HEK293 (cell line): ENCODE measurements at regions not wholly inside any gene's neighbourhood (a gene's known extent, or its start where the extent isn't known, plus 50 kb on each side); places are given as distances from the start of the nearest gene placed in this dataset.

Source experiments
- CTCF ChIA-PET: fragments of 350-600 bp; formaldehyde crosslinking; extraction: SDS; loops from one replicate; lab custom pipeline; 2021; ENCODE audit warnings: antibody characterized with exemption; lab: Yijun Ruan, JAX
- POLR2A ChIA-PET: fragments of 300-600 bp; formaldehyde crosslinking; extraction: SDS; loops from one replicate; lab custom pipeline; 2020; ENCODE audit warnings: antibody characterized with exemption, inconsistent platforms; lab: Yijun Ruan, JAX
- H3K27ac ChIP-seq: fragments of 200-500 bp; sonication (Bioruptor generic); 2 replicates; pipeline ENCODE4 v1.5.1; 2014; ENCODE audit warnings: low read depth, low read length, control low read depth, inconsistent platforms; ENCODE audit errors: extremely low read depth
- H3K36me3 ChIP-seq, 2 experiments: fragments of 200-500 bp in 1 of 2; sonication (Bioruptor generic) in 1 of 2; 1 replicate in 1 of 2; 2 replicates in 1 of 2; pipeline ENCODE4 v1.5.1; 2014 to 2017; ENCODE audit warnings: inconsistent platforms in 2 of 2, low read length in 2 of 2; ENCODE audit not compliant: control insufficient read depth in 2 of 2, insufficient read depth in 1 of 2
- H3K4me1 ChIP-seq: fragments of 200-500 bp; sonication (Bioruptor generic); 2 replicates; pipeline ENCODE4 v1.5.1; 2014; ENCODE audit warnings: mild to moderate bottlenecking, low read length, inconsistent platforms; ENCODE audit not compliant: control insufficient read depth, insufficient read depth
- H3K4me3 ChIP-seq: 2 replicates; pipeline ENCODE4 v1.5.1; 2011; ENCODE audit warnings: low read depth, mild to moderate bottlenecking, control low read depth, low read length, moderate library complexity
- H3K9me3 ChIP-seq: fragments of 200-500 bp; sonication (Bioruptor generic); 2 replicates; pipeline ENCODE4 v1.5.1; 2014; ENCODE audit warnings: low read depth, low read length, inconsistent platforms; ENCODE audit not compliant: control insufficient read depth, insufficient read depth
- FEZF1 ChIP-seq: fragments of 450-650 bp; formaldehyde crosslinking; IDR thresholded peaks from 2 replicates; pipeline ENCODE4 v1.5.1; 2016; ENCODE audit warnings: missing biosample characterization, missing genetic modification characterization
- GLI4 ChIP-seq: fragments of 450-650 bp; formaldehyde crosslinking; IDR thresholded peaks from 2 replicates; pipeline ENCODE4 v1.5.1; 2016; ENCODE audit warnings: missing biosample characterization, missing genetic modification characterization
- KLF16 ChIP-seq: fragments of 450-650 bp; formaldehyde crosslinking; IDR thresholded peaks from 2 replicates; pipeline ENCODE4 v1.5.1; 2017; ENCODE audit warnings: missing biosample characterization, missing genetic modification characterization
- SCRT2 ChIP-seq: fragments of 450-650 bp; formaldehyde crosslinking; IDR thresholded peaks from 2 replicates; pipeline ENCODE4 v1.5.1; 2016; ENCODE audit warnings: missing biosample characterization, missing genetic modification characterization
- SP2 ChIP-seq: fragments of 450-650 bp; formaldehyde crosslinking; IDR thresholded peaks from 2 replicates; pipeline ENCODE4 v1.5.1; 2016; ENCODE audit warnings: missing biosample characterization, missing genetic modification characterization
- SP7 ChIP-seq: fragments of 450-650 bp; formaldehyde crosslinking; IDR thresholded peaks from 2 replicates; pipeline ENCODE4 v1.5.1; 2016; ENCODE audit warnings: missing biosample characterization, missing genetic modification characterization
- ZBTB17 ChIP-seq: fragments of 450-650 bp; formaldehyde crosslinking; IDR thresholded peaks from 2 replicates; pipeline ENCODE4 v1.5.1; 2016; ENCODE audit warnings: missing biosample characterization, missing genetic modification characterization
- ZBTB20 ChIP-seq: fragments of 450-650 bp; formaldehyde crosslinking; IDR thresholded peaks from 2 replicates; pipeline ENCODE4 v1.5.1; 2016; ENCODE audit warnings: missing biosample characterization, missing genetic modification characterization
- ZBTB48 ChIP-seq: fragments of 450-650 bp; formaldehyde crosslinking; IDR thresholded peaks from 2 replicates; pipeline ENCODE4 v1.5.1; 2016; ENCODE audit warnings: missing biosample characterization, missing genetic modification characterization
- ZIC2 ChIP-seq: fragments of 450-650 bp; formaldehyde crosslinking; IDR thresholded peaks from 2 replicates; pipeline ENCODE4 v1.5.1; 2016; ENCODE audit warnings: missing biosample characterization, missing genetic modification characterization
- ZNF16 ChIP-seq: fragments of 450-650 bp; formaldehyde crosslinking; IDR thresholded peaks from 2 replicates; pipeline ENCODE4 v1.5.1; 2016; ENCODE audit warnings: low read depth, missing biosample characterization, missing genetic modification characterization
- ZNF2 ChIP-seq: fragments of 450-650 bp; formaldehyde crosslinking; IDR thresholded peaks from 2 replicates; pipeline ENCODE4 v1.5.1; 2016; ENCODE audit warnings: missing biosample characterization, missing genetic modification characterization
- ZNF335 ChIP-seq: fragments of 450-650 bp; formaldehyde crosslinking; conservative IDR thresholded peaks from 2 replicates; pipeline ENCODE4 v1.5.1; 2016; ENCODE audit warnings: missing biosample characterization, missing genetic modification characterization
- ZNF341 ChIP-seq: fragments of 450-650 bp; formaldehyde crosslinking; IDR thresholded peaks from 2 replicates; pipeline ENCODE4; 2016; ENCODE audit warnings: low read depth, missing biosample characterization, missing genetic modification characterization
- ZNF354C ChIP-seq: fragments of 450-650 bp; formaldehyde crosslinking; IDR thresholded peaks from 2 replicates; pipeline ENCODE4 v1.5.1; 2016; ENCODE audit warnings: missing biosample characterization, missing genetic modification characterization, low read depth, borderline replicate concordance
- ZNF600 ChIP-seq: fragments of 450-650 bp; formaldehyde crosslinking; IDR thresholded peaks from 2 replicates; pipeline ENCODE4 v1.5.1; 2016; ENCODE audit warnings: missing biosample characterization, missing genetic modification characterization
- ZNF660 ChIP-seq: fragments of 450-650 bp; IDR thresholded peaks from 2 replicates; pipeline ENCODE4 v1.5.1; 2018; ENCODE audit warnings: missing biosample characterization, mild to moderate bottlenecking, missing genetic modification characterization
- ZSCAN23 ChIP-seq: fragments of 450-650 bp; formaldehyde crosslinking; IDR thresholded peaks from 2 replicates; pipeline ENCODE4 v1.5.1; 2016; ENCODE audit warnings: missing biosample characterization, missing genetic modification characterization
- TF ChIP-seq, protein P1 (sequence below): fragments of 450-650 bp; formaldehyde crosslinking; conservative IDR thresholded peaks from 2 replicates; pipeline ENCODE4 v1.5.1; 2016; ENCODE audit warnings: low read depth, missing biosample characterization, missing genetic modification characterization
- TF ChIP-seq, protein P2 (sequence below): fragments of 450-650 bp; formaldehyde crosslinking; IDR thresholded peaks from 2 replicates; pipeline ENCODE4 v1.5.1; 2016; ENCODE audit warnings: missing biosample characterization, missing genetic modification characterization
- TF ChIP-seq, protein P3 (sequence below): fragments of 450-650 bp; formaldehyde crosslinking; IDR thresholded peaks from 2 replicates; pipeline ENCODE4 v1.5.1; 2017; ENCODE audit warnings: missing biosample characterization, missing genetic modification characterization
- TF ChIP-seq, protein P4 (sequence below): fragments of 450-650 bp; formaldehyde crosslinking; IDR thresholded peaks from 2 replicates; pipeline ENCODE4 v1.5.1; 2016; ENCODE audit warnings: missing biosample characterization, missing genetic modification characterization
- TF ChIP-seq, protein P5 (sequence below): fragments of 450-650 bp; formaldehyde crosslinking; optimal IDR thresholded peaks from 2 replicates; pipeline ENCODE3; 2016; ENCODE audit warnings: missing biosample characterization, mild to moderate bottlenecking, missing genetic modification characterization

DNA sequence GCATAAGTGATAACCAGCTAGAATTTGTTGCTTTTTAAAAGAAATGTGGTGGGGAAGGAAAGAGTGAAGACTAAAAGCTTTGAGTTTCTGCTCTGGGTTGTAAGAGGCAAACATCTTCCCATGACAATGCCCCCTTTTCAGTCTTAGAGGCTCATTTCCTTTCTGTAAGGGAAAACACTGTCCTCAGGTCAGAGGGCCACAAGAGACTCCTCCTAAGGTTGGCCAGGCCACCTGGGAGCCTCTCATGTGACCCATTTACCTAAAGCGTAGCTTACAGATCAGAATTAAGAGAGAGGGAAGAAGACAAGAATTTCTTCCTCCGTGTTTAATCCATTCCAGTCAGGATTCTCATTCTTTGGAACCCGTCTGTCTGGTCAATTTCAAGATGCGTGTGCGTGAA lies 220.4 kb upstream of the HEY2 start:
- H3K4me1 ChIP-seq: peaks cover 8% of the 10 kb centered on the region
- CTCF ChIA-PET: interaction anchor here (0.7 kb wide), 2 partner anchors 79 to 311 kb away, joined by 4 read pairs; no protein-coding TSS in a partner anchor
- POLR2A ChIA-PET: no interaction called here
- H3K36me3 ChIP-seq: no peaks in the 10 kb centered on the region
- no peak overlapping the region for H3K4me3 ChIP-seq
- TF ChIP-seq SP2 (tag by site-specific recombination): no peak
- no peak for TF ChIP-seq ZIC2 (tag by site-specific recombination)
- no peak for TF ChIP-seq ZSCAN23 (tag by site-specific recombination)
- TF ChIP-seq GLI4 (tag by site-specific recombination): no peak
- no peak for TF ChIP-seq KLF16
- no peak for TF ChIP-seq SCRT2
- TF ChIP-seq, protein P1, sequence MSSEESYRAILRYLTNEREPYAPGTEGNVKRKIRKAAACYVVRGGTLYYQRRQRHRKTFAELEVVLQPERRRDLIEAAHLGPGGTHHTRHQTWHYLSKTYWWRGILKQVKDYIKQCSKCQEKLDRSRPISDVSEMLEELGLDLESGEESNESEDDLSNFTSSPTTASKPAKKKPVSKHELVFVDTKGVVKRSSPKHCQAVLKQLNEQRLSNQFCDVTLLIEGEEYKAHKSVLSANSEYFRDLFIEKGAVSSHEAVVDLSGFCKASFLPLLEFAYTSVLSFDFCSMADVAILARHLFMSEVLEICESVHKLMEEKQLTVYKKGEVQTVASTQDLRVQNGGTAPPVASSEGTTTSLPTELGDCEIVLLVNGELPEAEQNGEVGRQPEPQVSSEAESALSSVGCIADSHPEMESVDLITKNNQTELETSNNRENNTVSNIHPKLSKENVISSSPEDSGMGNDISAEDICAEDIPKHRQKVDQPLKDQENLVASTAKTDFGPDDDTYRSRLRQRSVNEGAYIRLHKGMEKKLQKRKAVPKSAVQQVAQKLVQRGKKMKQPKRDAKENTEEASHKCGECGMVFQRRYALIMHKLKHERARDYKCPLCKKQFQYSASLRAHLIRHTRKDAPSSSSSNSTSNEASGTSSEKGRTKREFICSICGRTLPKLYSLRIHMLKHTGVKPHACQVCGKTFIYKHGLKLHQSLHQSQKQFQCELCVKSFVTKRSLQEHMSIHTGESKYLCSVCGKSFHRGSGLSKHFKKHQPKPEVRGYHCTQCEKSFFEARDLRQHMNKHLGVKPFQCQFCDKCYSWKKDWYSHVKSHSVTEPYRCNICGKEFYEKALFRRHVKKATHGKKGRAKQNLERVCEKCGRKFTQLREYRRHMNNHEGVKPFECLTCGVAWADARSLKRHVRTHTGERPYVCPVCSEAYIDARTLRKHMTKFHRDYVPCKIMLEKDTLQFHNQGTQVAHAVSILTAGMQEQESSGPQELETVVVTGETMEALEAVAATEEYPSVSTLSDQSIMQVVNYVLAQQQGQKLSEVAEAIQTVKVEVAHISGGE (tag by site-specific recombination): no peak
- TF ChIP-seq, protein P2, sequence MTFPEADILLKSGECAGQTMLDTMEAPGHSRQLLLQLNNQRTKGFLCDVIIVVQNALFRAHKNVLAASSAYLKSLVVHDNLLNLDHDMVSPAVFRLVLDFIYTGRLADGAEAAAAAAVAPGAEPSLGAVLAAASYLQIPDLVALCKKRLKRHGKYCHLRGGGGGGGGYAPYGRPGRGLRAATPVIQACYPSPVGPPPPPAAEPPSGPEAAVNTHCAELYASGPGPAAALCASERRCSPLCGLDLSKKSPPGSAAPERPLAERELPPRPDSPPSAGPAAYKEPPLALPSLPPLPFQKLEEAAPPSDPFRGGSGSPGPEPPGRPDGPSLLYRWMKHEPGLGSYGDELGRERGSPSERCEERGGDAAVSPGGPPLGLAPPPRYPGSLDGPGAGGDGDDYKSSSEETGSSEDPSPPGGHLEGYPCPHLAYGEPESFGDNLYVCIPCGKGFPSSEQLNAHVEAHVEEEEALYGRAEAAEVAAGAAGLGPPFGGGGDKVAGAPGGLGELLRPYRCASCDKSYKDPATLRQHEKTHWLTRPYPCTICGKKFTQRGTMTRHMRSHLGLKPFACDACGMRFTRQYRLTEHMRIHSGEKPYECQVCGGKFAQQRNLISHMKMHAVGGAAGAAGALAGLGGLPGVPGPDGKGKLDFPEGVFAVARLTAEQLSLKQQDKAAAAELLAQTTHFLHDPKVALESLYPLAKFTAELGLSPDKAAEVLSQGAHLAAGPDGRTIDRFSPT (tag by site-specific recombination): no peak
- TF ChIP-seq ZNF354C (tag by site-specific recombination): no peak
- no peaks in the 10 kb centered on the region for H3K9me3 ChIP-seq
- H3K27ac ChIP-seq: no peak overlapping the region

DNA sequence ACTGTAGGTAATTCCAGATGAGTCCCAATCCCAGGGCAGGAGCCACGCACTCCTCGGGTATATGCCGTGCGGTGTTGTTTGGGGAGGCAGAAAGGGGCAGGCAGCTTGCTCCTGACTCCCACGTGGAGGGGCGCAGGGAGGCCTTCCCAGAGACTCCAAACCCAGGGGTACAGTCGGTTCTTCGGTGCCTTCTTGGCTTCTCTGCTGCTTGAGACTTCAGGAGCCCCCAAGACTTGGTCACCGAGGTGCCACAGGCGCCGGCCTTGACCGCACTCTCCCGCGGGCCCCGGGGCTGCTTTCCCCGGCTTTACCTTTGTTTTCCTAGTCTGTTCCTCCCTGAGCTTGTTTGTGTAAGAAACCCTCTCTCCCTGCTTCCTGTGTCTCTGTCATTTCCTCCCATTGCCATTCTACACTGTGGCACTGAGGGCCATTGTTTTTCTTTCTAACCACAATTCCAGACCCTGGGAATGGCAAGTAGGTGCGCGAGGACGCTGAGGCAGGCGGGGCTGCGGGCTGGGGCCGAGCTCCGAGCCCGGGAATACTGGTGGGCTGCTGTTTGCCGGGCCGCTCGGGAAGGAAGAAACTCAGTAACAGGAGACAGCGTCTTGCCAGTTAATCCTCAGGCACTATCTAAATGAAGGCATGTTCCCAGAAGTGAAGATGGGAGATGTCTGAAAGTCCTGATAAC lies 215.6 kb upstream of the HEY2 start:
- H3K27ac ChIP-seq: peak overlapping the region; percentile 58
- no peaks in the 10 kb centered on the region for H3K9me3 ChIP-seq
- no peaks in the 10 kb centered on the region for H3K36me3 ChIP-seq
- H3K4me3 ChIP-seq: no peak overlapping the region
- H3K4me1 ChIP-seq: peaks cover 7% of the 10 kb centered on the region
- CTCF ChIA-PET: interaction anchor here (0.7 to 1.3 kb wide), 4 partner anchors 13 to 220 kb away, joined by 3 to 4 read pairs (median 3); no protein-coding TSS in a partner anchor
- POLR2A ChIA-PET: interaction anchor here (0.6 to 1.2 kb wide), 3 partner anchors 18 to 649 kb away, joined by 3 read pairs; no protein-coding TSS in a partner anchor
- TF ChIP-seq ZBTB17 (tag by site-specific recombination) (peak; percentile 69; the same call in 1 of the 2 replicates), FEZF1 (tag by site-specific recombination) (0 out of 2 replicates have a peak, but pooled peaks have one; percentile 10), ZBTB20 (peak; percentile 94), ZNF16 (tag by site-specific recombination) (no peak), SP7 (tag by site-specific recombination) (0 out of 2 replicates have a peak, but pooled peaks have one; percentile 5), ZNF2 (tag by site-specific recombination) (0 out of 2 replicates have a peak, but pooled peaks have one; percentile 23), ZNF660 (tag by site-specific recombination) (peak; percentile 14; the same call in 1 of the 2 replicates), ZBTB48 (tag by site-specific recombination) (0 out of 2 replicates have a peak, but pooled peaks have one; percentile 47), ZNF341 (0 out of 2 replicates have a peak, but pooled peaks have one; percentile 14), KLF16 (no peak), ZNF600 (tag by site-specific recombination) (peak; percentile 75), ZNF335 (tag by site-specific recombination) (peak; percentile 65)
- TF ChIP-seq, protein P3, sequence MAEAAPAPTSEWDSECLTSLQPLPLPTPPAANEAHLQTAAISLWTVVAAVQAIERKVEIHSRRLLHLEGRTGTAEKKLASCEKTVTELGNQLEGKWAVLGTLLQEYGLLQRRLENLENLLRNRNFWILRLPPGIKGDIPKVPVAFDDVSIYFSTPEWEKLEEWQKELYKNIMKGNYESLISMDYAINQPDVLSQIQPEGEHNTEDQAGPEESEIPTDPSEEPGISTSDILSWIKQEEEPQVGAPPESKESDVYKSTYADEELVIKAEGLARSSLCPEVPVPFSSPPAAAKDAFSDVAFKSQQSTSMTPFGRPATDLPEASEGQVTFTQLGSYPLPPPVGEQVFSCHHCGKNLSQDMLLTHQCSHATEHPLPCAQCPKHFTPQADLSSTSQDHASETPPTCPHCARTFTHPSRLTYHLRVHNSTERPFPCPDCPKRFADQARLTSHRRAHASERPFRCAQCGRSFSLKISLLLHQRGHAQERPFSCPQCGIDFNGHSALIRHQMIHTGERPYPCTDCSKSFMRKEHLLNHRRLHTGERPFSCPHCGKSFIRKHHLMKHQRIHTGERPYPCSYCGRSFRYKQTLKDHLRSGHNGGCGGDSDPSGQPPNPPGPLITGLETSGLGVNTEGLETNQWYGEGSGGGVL: no peak
- TF ChIP-seq, protein P4, sequence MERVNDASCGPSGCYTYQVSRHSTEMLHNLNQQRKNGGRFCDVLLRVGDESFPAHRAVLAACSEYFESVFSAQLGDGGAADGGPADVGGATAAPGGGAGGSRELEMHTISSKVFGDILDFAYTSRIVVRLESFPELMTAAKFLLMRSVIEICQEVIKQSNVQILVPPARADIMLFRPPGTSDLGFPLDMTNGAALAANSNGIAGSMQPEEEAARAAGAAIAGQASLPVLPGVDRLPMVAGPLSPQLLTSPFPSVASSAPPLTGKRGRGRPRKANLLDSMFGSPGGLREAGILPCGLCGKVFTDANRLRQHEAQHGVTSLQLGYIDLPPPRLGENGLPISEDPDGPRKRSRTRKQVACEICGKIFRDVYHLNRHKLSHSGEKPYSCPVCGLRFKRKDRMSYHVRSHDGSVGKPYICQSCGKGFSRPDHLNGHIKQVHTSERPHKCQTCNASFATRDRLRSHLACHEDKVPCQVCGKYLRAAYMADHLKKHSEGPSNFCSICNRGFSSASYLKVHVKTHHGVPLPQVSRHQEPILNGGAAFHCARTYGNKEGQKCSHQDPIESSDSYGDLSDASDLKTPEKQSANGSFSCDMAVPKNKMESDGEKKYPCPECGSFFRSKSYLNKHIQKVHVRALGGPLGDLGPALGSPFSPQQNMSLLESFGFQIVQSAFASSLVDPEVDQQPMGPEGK (tag by site-specific recombination): 0 out of 2 replicates have a peak, but pooled peaks have one; percentile 17
- TF ChIP-seq, protein P5, sequence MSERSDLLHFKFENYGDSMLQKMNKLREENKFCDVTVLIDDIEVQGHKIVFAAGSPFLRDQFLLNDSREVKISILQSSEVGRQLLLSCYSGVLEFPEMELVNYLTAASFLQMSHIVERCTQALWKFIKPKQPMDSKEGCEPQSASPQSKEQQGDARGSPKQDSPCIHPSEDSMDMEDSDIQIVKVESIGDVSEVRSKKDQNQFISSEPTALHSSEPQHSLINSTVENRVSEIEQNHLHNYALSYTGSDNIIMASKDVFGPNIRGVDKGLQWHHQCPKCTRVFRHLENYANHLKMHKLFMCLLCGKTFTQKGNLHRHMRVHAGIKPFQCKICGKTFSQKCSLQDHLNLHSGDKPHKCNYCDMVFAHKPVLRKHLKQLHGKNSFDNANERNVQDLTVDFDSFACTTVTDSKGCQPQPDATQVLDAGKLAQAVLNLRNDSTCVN (tag by site-specific recombination): peak; percentile 35
